ENCODE measurements at regions not wholly inside any gene's neighbourhood (a gene's known extent, or its start where the extent isn't known, plus 50 kb on each side); places are given as distances from the start of the nearest gene placed in this dataset.

- intact Hi-C loops (cut with DNase I; ENCODE audit: low total_unique reads): loop anchor here (5.0 to 10.0 kb wide), 2 partner anchors 181 to 448 kb away; partner anchors contain the start of gene ID2
- H3K4me3 ChIP-seq: no peak overlapping the region
- H3K4me1 ChIP-seq: peaks cover 0 to 22% of the 10 kb centered on the region in 2 donors
- no peaks in the 10 kb centered on the region for H3K36me3 ChIP-seq
- ATAC-seq (peak in 1 of 2 donors; percentile 20), DNase-seq (peak in 1 of 2 donors; percentile 38)
- no peaks in the 10 kb centered on the region for H3K9me3 ChIP-seq
- H3K27ac ChIP-seq: peak overlapping the region in 3 of 4 donors; percentile 9 to 76 (median 69)
- in situ Hi-C loops (cut with MboI; ENCODE audit: low sequenced_read_pairs in 4 of 4): no loop called here
- H3K27me3 ChIP-seq: no peaks in the 10 kb centered on the region
- TF ChIP-seq POLR2A (IDR thresholded peaks at IDR 0.05): no peak
- no peak for TF ChIP-seq CTCF (IDR thresholded peaks at IDR 0.05 in 4 of 5, conservative IDR thresholded peaks at IDR 0.05 in 1 of 5)
Measured at GRCh38 chr2:8234253-8234652, 447.6 kb upstream of the ID2 start.

GRCh38 chr2:8234757-8235374, 447.0 kb upstream of the ID2 start:
- DNase-seq (peak; percentile 34 to 43), ATAC-seq (peak; percentile 84 to 92)
- Histone ChIP-seq H3K27ac (peak overlapping the region in 3 of 4 donors; percentile 9 to 76 (median 69)), H3K4me3 (no peak overlapping the region), H3K9me3 (no peaks in the 10 kb centered on the region), H3K27me3 (no peaks in the 10 kb centered on the region), H3K4me1 (peaks cover 0 to 22% of the 10 kb centered on the region in 2 donors), H3K36me3 (no peaks in the 10 kb centered on the region)
- intact Hi-C loops (cut with DNase I; ENCODE audit: low total_unique reads) (loop anchor here (5.0 to 10.0 kb wide), 2 partner anchors 180 to 447 kb away; partner anchors contain the start of gene ID2), in situ Hi-C loops (cut with MboI; ENCODE audit: low sequenced_read_pairs in 4 of 4) (no loop called here)
- TF ChIP-seq POLR2A (IDR thresholded peaks at IDR 0.05) (no peak), CTCF (IDR thresholded peaks at IDR 0.05 in 4 of 5, conservative IDR thresholded peaks at IDR 0.05 in 1 of 5) (no peak)

GRCh38 chr2:8235419-8235818, 446.4 kb upstream of the ID2 start:
- TF ChIP-seq CTCF (IDR thresholded peaks at IDR 0.05 in 4 of 5, conservative IDR thresholded peaks at IDR 0.05 in 1 of 5) (no peak), POLR2A (IDR thresholded peaks at IDR 0.05) (no peak)
- DNase-seq (no peak), ATAC-seq (no peak)
- peak overlapping the region in 2 of 4 donors; percentile 69 to 76 for H3K27ac ChIP-seq
- no peaks in the 10 kb centered on the region for H3K36me3 ChIP-seq
- in situ Hi-C loops (cut with MboI; ENCODE audit: low sequenced_read_pairs in 4 of 4) (no loop called here), intact Hi-C loops (cut with DNase I; ENCODE audit: low total_unique reads) (loop anchor here (10.0 kb wide), 1 partner anchor 179 kb away; no protein-coding TSS in a partner anchor)
- peaks cover 0 to 22% of the 10 kb centered on the region in 2 donors for H3K4me1 ChIP-seq
- H3K9me3 ChIP-seq: no peaks in the 10 kb centered on the region
- no peaks in the 10 kb centered on the region for H3K27me3 ChIP-seq
- no peak overlapping the region for H3K4me3 ChIP-seq

GRCh38 chr2:8236391-8236790, 445.5 kb upstream of the ID2 start:
- H3K27ac ChIP-seq: no peak overlapping the region
- no peak for ATAC-seq
- TF ChIP-seq CTCF (IDR thresholded peaks at IDR 0.05 in 4 of 5, conservative IDR thresholded peaks at IDR 0.05 in 1 of 5) (no peak), POLR2A (IDR thresholded peaks at IDR 0.05) (no peak)
- no peaks in the 10 kb centered on the region for H3K27me3 ChIP-seq
- H3K4me3 ChIP-seq: no peak overlapping the region
- no peak for DNase-seq
- no peaks in the 10 kb centered on the region for H3K9me3 ChIP-seq
- in situ Hi-C loops (cut with MboI; ENCODE audit: low sequenced_read_pairs in 4 of 4): no loop called here
- peaks cover 0 to 22% of the 10 kb centered on the region in 2 donors for H3K4me1 ChIP-seq
- intact Hi-C loops (cut with DNase I; ENCODE audit: low total_unique reads): loop anchor here (10.0 kb wide), 1 partner anchor 178 kb away; no protein-coding TSS in a partner anchor
- H3K36me3 ChIP-seq: no peaks in the 10 kb centered on the region
